ENCODE measurements at regions not wholly inside any gene's neighbourhood (a gene's known extent, or its start where the extent isn't known, plus 50 kb on each side); places are given as distances from the start of the nearest gene placed in this dataset.

- no peak for DNase-seq
Observed at GRCh38 chr2:12127638-12128037, 381.2 kb downstream of the LPIN1 start.

- no peak for DNase-seq
Observed at GRCh38 chr2:12131975-12132374, 385.5 kb downstream of the LPIN1 start.

GRCh38 chr2:12141618-12142258, 395.3 kb downstream of the LPIN1 start:
- no peak for DNase-seq

GRCh38 chr2:12151716-12152115, 405.3 kb downstream of the LPIN1 start:
- no peak for DNase-seq

- no peak for DNase-seq
Observed at GRCh38 chr2:12152888-12153287, 406.5 kb downstream of the LPIN1 start.

- DNase-seq = peak in 1 of 2 experiments; percentile 70
Observed at GRCh38 chr2:12155303-12156051, 409.0 kb downstream of the LPIN1 start.

GRCh38 chr2:12156349-12156748, 409.9 kb downstream of the LPIN1 start:
- no peak for DNase-seq

GRCh38 chr2:12161085-12161484, 414.7 kb downstream of the LPIN1 start:
- DNase-seq = no peak

- no peak for DNase-seq
Observed at GRCh38 chr2:12162269-12163247, 416.1 kb downstream of the LPIN1 start.

GRCh38 chr2:12163866-12164265, 417.4 kb downstream of the LPIN1 start:
- DNase-seq = no peak

- DNase-seq = no peak
Observed at GRCh38 chr2:12164689-12165088, 418.3 kb downstream of the LPIN1 start.

- no peak for DNase-seq
Observed at GRCh38 chr2:12167525-12168317, 421.3 kb downstream of the LPIN1 start.

- DNase-seq = no peak
Observed at GRCh38 chr2:12168354-12168753, 421.9 kb downstream of the LPIN1 start.

GRCh38 chr2:12168791-12169388, 422.5 kb downstream of the LPIN1 start:
- DNase-seq = no peak

GRCh38 chr2:12169721-12170120, 423.3 kb downstream of the LPIN1 start:
- DNase-seq = no peak

- no peak for DNase-seq
Observed at GRCh38 chr2:12170121-12170520, 423.7 kb downstream of the LPIN1 start.

- DNase-seq = no peak
Observed at GRCh38 chr2:12173271-12173942, 427.0 kb downstream of the LPIN1 start.

GRCh38 chr2:12173943-12174340, 427.5 kb downstream of the LPIN1 start:
- no peak for DNase-seq

- DNase-seq = no peak
Observed at GRCh38 chr2:12175323-12175722, 428.9 kb downstream of the LPIN1 start.

GRCh38 chr2:12176623-12177454, 430.4 kb downstream of the LPIN1 start:
- DNase-seq = peak in 1 of 2 experiments; percentile 24
